Kidney epithelial cell (primary cell): ENCODE measurements at regions not wholly inside any gene's neighbourhood (a gene's known extent, or its start where the extent isn't known, plus 50 kb on each side); places are given as distances from the start of the nearest gene placed in this dataset.

ENCODE experiments used
- DNase-seq: peaks from one replicate; pipeline ENCODE4 v3.0.0-alpha.2; 2010; ENCODE audit warnings: low read depth
- H3K27me3 ChIP-seq: 2 replicates; pipeline ENCODE4 v1.6.0; 2011; ENCODE audit warnings: low read length; ENCODE audit not compliant: control insufficient read depth, insufficient read depth
- H3K36me3 ChIP-seq: 2 replicates; pipeline ENCODE4 v1.5.1; 2011; ENCODE audit warnings: low read length; ENCODE audit not compliant: control insufficient read depth, insufficient read depth
- H3K4me3 ChIP-seq: 2 replicates; pipeline ENCODE4 v1.5.1; 2011; ENCODE audit warnings: low read depth, mild to moderate bottlenecking, control low read depth, low read length
- TF ChIP-seq, protein P1 (sequence below): IDR thresholded peaks from 2 replicates; pipeline ENCODE4 v1.5.1; 2011; ENCODE audit warnings: mild to moderate bottlenecking, moderate library complexity, low read length, control low read depth, inconsistent platforms; ENCODE audit not compliant: insufficient read depth, poor library complexity, severe bottlenecking

GRCh38 chr4:41413670-41414411 lies 124.1 kb upstream of the LIMCH1 start:
- DNase-seq = no peak
- Histone ChIP-seq H3K36me3 (no peaks in the 10 kb centered on the region), H3K4me3 (no peak overlapping the region), H3K27me3 (no peaks in the 10 kb centered on the region)
- TF ChIP-seq, protein P1, sequence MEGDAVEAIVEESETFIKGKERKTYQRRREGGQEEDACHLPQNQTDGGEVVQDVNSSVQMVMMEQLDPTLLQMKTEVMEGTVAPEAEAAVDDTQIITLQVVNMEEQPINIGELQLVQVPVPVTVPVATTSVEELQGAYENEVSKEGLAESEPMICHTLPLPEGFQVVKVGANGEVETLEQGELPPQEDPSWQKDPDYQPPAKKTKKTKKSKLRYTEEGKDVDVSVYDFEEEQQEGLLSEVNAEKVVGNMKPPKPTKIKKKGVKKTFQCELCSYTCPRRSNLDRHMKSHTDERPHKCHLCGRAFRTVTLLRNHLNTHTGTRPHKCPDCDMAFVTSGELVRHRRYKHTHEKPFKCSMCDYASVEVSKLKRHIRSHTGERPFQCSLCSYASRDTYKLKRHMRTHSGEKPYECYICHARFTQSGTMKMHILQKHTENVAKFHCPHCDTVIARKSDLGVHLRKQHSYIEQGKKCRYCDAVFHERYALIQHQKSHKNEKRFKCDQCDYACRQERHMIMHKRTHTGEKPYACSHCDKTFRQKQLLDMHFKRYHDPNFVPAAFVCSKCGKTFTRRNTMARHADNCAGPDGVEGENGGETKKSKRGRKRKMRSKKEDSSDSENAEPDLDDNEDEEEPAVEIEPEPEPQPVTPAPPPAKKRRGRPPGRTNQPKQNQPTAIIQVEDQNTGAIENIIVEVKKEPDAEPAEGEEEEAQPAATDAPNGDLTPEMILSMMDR = no peak

DNA sequence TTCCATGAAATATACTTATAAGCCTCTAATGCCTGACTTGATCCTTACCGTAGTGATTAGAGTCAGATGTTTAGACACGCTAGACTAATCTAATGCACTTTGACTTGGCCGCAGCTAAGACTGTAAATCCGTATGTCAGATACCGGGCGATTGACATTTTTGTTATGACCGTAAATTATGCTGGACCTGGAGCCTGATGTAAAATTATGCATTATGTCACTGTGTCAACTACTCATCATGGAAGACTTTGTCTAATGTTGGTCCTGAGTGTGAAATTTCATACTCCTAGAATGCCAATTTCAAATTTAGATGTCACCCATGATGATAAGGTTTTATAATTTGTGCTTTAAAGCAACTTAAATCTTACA lies 123.6 kb upstream of the LIMCH1 start:
- H3K4me3 ChIP-seq = no peak overlapping the region
- TF ChIP-seq, protein P1 = no peak
- H3K27me3 ChIP-seq = no peaks in the 10 kb centered on the region
- no peak for DNase-seq
- H3K36me3 ChIP-seq = no peaks in the 10 kb centered on the region

GRCh38 chr4:41418444-41418843 lies 119.5 kb upstream of the LIMCH1 start:
- peak; percentile 66 for DNase-seq
- Histone ChIP-seq H3K4me3 (no peak overlapping the region), H3K36me3 (no peaks in the 10 kb centered on the region)

DNA sequence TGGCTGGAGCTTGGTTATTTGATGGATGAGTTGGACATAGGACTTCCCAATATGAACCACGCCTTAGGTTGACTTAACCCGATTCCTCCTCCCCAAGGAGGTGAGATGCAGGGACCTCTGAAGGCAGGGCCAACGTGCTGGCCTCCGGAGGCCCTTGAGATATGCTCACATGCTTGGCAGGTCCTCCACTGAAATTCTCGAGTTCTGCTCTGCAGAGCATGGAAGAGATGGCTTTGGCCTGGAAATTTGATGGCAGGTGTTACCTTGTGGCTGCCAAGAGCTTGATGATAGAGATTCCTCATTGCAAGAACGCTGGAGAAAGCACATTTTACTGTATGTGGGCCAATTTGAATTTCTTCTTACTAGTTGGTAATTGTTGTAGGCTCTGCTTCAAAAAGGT lies 117.4 kb upstream of the LIMCH1 start:
- H3K4me3 ChIP-seq = no peak overlapping the region
- TF ChIP-seq, protein P1 = no peak
- H3K27me3 ChIP-seq = no peaks in the 10 kb centered on the region
- no peaks in the 10 kb centered on the region for H3K36me3 ChIP-seq
- DNase-seq = no peak

More at GRCh38 chr4:41418444-41418843, 119.5 kb upstream of the LIMCH1 start:
- TF ChIP-seq, protein P1 = no peak
- no peaks in the 10 kb centered on the region for H3K27me3 ChIP-seq

GRCh38 chr4:41423117-41423516 lies 114.8 kb upstream of the LIMCH1 start:
- TF ChIP-seq, protein P1 = no peak
- H3K4me3 ChIP-seq = no peak overlapping the region
- no peaks in the 10 kb centered on the region for H3K27me3 ChIP-seq
- no peak for DNase-seq
- no peaks in the 10 kb centered on the region for H3K36me3 ChIP-seq

DNA sequence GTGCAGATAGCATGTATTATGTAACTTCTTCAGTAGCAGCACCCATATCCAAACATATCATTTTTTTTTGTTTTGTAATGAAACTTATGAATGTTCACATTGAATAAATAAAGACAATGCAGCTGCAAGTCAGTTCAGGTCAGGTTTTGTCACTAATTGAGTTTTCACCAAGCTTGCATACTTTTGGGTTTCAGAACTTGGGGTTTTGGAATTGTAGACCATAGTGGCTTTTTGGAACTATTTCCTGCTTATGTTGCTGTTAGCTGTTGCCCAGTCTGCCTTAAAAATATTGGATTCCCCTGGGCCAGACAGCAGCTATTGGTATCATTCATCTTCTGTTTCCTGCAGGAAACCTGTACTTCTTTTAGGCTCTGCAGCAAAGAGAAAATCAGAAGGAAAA lies 113.4 kb upstream of the LIMCH1 start:
- TF ChIP-seq, protein P1 = no peak
- Histone ChIP-seq H3K4me3 (no peak overlapping the region), H3K27me3 (no peaks in the 10 kb centered on the region), H3K36me3 (no peaks in the 10 kb centered on the region)
- DNase-seq = no peak
